ENCODE measurements at regions not wholly inside any gene's neighbourhood (a gene's known extent, or its start where the extent isn't known, plus 50 kb on each side); places are given as distances from the start of the nearest gene placed in this dataset.

DNA sequence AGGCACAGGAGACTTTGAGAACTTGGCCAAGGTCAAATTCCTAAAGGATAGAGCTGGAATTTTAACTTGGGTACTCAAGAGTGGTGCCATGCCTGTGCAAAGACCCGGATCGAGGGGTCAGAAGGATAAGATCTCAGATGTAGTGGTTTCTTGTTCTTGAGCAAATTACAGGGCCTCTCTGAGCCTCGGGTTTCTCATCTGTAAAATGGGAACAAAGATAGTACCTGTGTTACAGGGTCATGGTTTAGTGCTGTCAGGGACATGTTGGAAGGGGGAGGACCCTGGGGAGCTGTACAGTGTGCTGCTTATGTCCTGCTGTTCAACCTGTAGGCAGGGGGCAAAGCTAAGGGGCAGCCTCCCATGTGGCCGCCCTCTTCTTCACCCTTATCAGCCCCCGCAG is 173.5 kb upstream of the HAAO start:
- DNase-seq (ENCODE audit: low spot score): no peak
- TF ChIP-seq, protein P1, sequence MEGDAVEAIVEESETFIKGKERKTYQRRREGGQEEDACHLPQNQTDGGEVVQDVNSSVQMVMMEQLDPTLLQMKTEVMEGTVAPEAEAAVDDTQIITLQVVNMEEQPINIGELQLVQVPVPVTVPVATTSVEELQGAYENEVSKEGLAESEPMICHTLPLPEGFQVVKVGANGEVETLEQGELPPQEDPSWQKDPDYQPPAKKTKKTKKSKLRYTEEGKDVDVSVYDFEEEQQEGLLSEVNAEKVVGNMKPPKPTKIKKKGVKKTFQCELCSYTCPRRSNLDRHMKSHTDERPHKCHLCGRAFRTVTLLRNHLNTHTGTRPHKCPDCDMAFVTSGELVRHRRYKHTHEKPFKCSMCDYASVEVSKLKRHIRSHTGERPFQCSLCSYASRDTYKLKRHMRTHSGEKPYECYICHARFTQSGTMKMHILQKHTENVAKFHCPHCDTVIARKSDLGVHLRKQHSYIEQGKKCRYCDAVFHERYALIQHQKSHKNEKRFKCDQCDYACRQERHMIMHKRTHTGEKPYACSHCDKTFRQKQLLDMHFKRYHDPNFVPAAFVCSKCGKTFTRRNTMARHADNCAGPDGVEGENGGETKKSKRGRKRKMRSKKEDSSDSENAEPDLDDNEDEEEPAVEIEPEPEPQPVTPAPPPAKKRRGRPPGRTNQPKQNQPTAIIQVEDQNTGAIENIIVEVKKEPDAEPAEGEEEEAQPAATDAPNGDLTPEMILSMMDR (IDR thresholded peaks at IDR 0.05; ENCODE audit: extremely low read depth, missing control alignments): no peak

DNA sequence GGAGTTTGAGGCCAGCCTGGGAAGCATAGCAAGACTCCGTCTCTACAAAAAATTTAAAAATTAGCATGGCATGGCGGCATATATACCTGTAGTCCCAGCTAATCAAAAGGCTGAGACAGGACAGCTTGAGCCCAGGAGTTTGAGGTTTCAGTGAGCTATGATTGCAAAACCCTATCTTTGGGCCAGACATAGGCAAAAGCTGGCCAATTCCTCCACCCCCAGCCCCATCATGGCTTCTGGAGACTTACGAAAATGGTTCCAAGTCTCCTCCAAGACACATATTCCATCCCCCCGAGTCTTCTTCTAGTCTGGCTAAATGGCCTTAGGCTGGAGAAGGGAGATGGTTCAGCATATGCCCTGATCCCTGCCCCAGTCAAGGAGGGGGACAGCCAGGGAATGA is 172.8 kb upstream of the HAAO start:
- no peak for DNase-seq (ENCODE audit: low spot score)
- TF ChIP-seq, protein P1 (IDR thresholded peaks at IDR 0.05; ENCODE audit: extremely low read depth, missing control alignments): no peak

DNA sequence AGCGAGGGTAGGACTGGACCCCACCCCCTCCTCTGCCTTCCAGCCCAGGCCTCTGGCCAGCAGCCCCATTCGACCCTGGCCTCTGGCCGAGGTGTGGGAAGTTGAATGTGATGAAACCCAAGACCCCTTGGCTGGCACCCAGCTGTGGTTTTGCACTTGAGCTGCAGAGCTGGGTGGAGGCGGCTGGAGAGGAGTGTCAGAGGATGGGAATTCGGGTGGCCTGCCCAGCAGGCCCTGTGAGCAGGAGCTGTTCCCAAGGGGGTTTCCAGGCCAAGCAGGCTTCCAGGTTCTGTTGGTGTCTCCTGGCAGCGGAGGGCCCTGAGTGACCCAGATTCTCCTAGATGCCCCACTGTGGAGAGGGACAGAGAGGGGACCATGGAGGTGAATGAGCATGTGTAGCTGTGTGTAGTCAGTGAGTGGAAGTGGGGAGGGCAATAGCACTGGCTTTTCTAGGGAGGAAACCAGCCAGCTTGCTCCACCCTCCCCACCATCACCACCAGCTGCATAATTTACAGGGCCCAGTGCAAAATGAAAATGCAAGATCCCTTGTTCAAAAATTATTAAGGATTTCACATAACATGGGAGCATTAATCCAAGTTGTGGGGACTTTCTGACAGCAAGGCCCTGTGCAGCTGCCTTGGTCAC is 172.2 kb upstream of the HAAO start:
- TF ChIP-seq, protein P1 (IDR thresholded peaks at IDR 0.05; ENCODE audit: extremely low read depth, missing control alignments): no peak
- no peak for DNase-seq (ENCODE audit: low spot score)

DNA sequence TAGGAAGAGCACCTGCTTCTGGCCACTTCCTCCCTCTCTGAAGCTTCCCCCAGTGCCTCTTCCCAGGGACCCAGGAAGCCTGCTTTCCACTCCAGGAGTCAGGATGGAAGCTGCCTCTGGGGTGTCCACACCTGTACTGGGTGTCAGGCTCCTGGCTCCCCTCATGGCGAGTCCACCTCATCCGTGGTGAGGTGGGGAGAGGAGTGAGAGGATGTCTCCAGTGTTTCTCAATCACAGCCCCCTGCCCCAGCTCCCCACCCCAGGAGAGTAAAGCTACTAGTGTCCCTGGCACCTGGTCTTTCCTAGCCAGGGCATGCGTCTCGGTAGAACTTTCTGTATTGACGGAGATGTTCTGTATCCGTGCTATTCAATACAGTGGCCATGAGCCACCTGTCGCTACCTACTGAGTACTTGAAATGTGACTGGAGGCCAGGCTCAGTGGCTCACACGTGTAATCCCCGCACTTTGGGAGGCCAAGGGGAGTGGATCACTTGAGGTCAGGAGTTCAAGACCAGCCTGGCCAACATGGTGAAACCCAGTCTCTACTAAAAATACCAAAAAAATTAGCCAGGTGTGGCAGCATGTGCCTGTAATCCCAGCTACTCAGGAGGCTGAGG is 171.2 kb upstream of the HAAO start:
- no peak for DNase-seq (ENCODE audit: low spot score)
- TF ChIP-seq, protein P1 (IDR thresholded peaks at IDR 0.05; ENCODE audit: extremely low read depth, missing control alignments): no peak

DNA sequence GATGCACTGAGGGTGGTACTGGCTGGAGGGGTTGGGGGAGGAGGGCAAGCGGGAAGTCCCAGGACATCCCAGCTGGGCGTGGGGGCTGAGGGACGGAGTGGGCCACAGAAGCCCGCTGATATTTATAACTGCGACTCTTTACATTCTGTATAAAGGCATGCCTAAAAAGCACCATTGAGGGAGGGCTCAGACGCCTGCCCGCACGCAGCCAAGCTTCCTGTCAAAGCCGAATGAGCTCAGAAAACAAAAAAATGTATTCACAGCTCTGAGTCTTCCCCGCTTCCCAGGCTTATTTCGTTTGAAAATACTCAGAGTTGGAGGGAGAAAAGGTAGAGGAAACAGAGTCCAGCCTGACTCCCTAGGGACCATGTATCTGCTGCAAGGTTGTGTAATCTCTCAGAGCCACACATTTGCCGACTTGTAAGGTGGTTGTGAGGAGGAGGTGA is 170.1 kb upstream of the HAAO start:
- peak; percentile 42 for DNase-seq (ENCODE audit: low spot score)
- TF ChIP-seq, protein P1 (IDR thresholded peaks at IDR 0.05; ENCODE audit: extremely low read depth, missing control alignments): no peak

DNA sequence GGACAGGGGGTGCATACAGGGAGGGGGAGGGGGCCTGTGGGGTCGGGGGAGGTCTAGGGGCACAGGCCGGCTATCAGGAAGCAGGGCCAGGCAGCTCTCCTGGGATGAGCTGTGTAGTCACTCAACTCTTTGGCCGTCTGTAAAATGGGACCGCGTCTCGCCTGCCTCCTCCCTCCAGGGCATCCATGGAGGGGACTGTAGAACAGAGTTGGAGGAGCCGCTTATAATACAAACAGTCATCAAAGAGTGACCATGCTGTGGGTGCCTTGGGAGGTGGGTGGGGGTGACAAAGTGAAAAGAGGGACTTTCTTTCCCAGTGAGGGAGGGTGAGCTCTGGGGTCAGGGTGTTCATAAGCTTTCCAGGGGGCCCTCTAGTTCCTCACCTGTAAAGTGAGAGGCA is 169.6 kb upstream of the HAAO start:
- TF ChIP-seq, protein P1 (IDR thresholded peaks at IDR 0.05; ENCODE audit: extremely low read depth, missing control alignments): no peak
- DNase-seq (ENCODE audit: low spot score): no peak

DNA sequence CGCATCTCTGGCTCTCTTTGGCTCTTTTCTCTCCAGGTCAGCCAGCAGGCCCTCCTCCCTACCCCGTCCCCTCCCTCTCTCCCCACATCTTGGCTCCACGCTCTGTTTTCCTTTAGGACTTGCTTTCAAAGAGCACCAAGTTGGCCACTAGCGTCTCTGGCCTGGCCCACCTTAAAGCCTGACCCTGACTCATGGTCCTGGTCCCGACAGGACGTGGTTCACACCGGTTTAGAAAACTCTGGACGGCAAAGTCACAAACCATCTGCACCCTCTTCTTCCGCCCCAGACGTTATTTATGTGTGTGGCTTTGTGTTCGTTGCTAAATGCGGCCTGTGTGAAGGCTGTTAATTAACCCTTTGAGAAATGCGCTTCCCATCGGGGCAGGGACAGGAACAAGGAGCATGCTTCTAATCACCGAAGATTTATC is 169.0 kb upstream of the HAAO start:
- DNase-seq (ENCODE audit: low spot score): no peak
- TF ChIP-seq, protein P1 (IDR thresholded peaks at IDR 0.05; ENCODE audit: extremely low read depth, missing control alignments): no peak

All from GM20000 (cell line).